ACC112 (cell line): ENCODE measurements at regions not wholly inside any gene's neighbourhood (a gene's known extent, or its start where the extent isn't known, plus 50 kb on each side); places are given as distances from the start of the nearest gene placed in this dataset.
A peak's percentile ranks its signal among the peaks of the same experiment; 100 is the strongest.

Experiments
- H2AFZ ChIP-seq: fragments of 200-600 bp; sonication (generic); one replicate; pipeline ENCODE4 v1.6.0; 2017; ENCODE audit warnings: antibody characterized with exemption, low read length; ENCODE audit not compliant: unreplicated experiment
- H3K27ac ChIP-seq: fragments of 200-600 bp; sonication (generic); 2 replicates; pipeline ENCODE4 v1.5.1; 2014; ENCODE audit warnings: low read depth, mild to moderate bottlenecking, antibody characterized with exemption, low read length, moderate library complexity
- H3K27me3 ChIP-seq: fragments of 200-600 bp; sonication (generic); 2 replicates; pipeline ENCODE4 v1.6.1; 2014; ENCODE audit warnings: mild to moderate bottlenecking, antibody characterized with exemption, low read length, moderate library complexity, mixed read lengths; ENCODE audit not compliant: insufficient read depth
- H3K36me3 ChIP-seq: fragments of 200-600 bp; sonication (generic); 2 replicates; pipeline ENCODE4 v1.6.1; 2016; ENCODE audit warnings: mild to moderate bottlenecking, antibody characterized with exemption, low read length, moderate library complexity, mixed read lengths; ENCODE audit not compliant: insufficient read depth
- H3K4me1 ChIP-seq: fragments of 200-600 bp; sonication (generic); one replicate; pipeline ENCODE4 v1.6.1; 2016; ENCODE audit warnings: low read length, mixed read lengths; ENCODE audit not compliant: insufficient read depth, unreplicated experiment, control insufficient read depth
- H3K4me3 ChIP-seq: fragments of 200-600 bp; sonication (generic); 2 replicates; pipeline ENCODE4 v1.5.1; 2014; ENCODE audit warnings: mild to moderate bottlenecking, low read depth, low read length
- H3K79me2 ChIP-seq: fragments of 200-600 bp; sonication (generic); one replicate; pipeline ENCODE4 v1.6.0; 2016; ENCODE audit warnings: low read length; ENCODE audit not compliant: control insufficient read depth, unreplicated experiment, insufficient read depth

DNA sequence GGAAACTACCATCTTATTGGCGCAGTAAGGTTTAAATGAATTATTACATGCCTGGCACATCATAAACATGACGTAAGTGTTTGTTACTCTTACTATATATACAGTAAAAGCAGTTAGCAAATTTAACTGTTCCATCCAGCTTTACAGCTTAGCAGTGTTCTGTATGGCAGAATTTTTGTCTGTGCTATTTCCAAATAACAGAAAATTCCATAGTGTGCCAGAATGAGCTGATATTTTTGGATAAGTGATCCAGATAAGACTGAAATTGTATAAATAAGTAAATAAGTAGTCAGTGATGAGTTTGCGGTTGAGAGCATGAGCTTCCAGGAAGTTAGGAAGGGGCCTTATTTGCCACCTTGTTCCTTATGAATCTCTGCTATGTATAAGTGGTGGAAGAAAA is 236.5 kb upstream of the SLC10A2 start:
- no peaks in the 10 kb centered on the region for H3K79me2 ChIP-seq
- no peaks in the 10 kb centered on the region for H3K36me3 ChIP-seq
- no peak overlapping the region for H3K27ac ChIP-seq
- no peaks in the 10 kb centered on the region for H3K27me3 ChIP-seq
- no peak overlapping the region for H2AFZ ChIP-seq
- no peaks in the 10 kb centered on the region for H3K4me1 ChIP-seq
- H3K4me3 ChIP-seq = no peak overlapping the region

DNA sequence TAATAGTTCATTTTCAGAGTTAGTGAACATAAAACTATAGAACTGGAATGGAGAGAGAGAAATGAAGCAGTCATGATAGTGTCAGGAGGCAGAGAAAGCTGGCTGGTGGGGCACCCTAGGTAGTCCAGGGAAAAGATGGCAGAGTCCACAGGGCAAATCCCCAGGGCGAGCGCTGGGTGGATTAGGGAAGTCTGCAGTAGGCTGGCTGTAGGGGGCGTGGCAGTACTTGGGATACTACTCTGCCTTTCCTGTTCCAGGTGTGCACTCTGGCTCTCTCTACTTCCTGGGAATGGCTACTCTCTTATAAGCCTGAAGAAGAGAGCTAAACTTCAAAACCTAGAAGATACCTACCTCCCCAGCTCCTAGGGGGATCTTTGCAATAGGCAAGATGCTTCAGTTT is 232.9 kb upstream of the SLC10A2 start:
- Histone ChIP-seq H2AFZ (no peak overlapping the region), H3K36me3 (no peaks in the 10 kb centered on the region), H3K27me3 (no peaks in the 10 kb centered on the region), H3K79me2 (no peaks in the 10 kb centered on the region), H3K4me1 (no peaks in the 10 kb centered on the region), H3K27ac (no peak overlapping the region), H3K4me3 (no peak overlapping the region)

DNA sequence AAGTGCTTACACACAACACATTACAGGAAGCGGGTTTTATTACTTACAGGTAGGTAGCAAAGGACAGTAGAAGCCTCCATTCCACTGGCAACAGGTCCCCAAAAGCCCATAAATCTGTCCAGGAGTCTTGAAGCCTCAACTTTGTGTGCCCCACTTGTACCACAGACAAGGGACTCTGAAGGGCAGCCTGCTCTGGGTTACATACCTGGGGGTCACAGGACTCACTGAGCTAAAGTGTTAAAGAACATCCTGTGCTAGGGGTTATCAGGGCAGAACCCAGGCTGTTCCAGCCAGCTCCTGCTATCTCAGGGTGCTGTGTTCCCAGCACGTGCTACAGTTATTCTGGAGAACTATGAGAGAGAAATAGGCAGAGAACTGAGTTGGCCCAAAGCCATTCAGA is 230.9 kb upstream of the SLC10A2 start:
- no peaks in the 10 kb centered on the region for H3K79me2 ChIP-seq
- no peak overlapping the region for H3K4me3 ChIP-seq
- H3K27ac ChIP-seq = no peak overlapping the region
- no peak overlapping the region for H2AFZ ChIP-seq
- H3K4me1 ChIP-seq = no peaks in the 10 kb centered on the region
- H3K36me3 ChIP-seq = no peaks in the 10 kb centered on the region
- H3K27me3 ChIP-seq = no peaks in the 10 kb centered on the region

DNA sequence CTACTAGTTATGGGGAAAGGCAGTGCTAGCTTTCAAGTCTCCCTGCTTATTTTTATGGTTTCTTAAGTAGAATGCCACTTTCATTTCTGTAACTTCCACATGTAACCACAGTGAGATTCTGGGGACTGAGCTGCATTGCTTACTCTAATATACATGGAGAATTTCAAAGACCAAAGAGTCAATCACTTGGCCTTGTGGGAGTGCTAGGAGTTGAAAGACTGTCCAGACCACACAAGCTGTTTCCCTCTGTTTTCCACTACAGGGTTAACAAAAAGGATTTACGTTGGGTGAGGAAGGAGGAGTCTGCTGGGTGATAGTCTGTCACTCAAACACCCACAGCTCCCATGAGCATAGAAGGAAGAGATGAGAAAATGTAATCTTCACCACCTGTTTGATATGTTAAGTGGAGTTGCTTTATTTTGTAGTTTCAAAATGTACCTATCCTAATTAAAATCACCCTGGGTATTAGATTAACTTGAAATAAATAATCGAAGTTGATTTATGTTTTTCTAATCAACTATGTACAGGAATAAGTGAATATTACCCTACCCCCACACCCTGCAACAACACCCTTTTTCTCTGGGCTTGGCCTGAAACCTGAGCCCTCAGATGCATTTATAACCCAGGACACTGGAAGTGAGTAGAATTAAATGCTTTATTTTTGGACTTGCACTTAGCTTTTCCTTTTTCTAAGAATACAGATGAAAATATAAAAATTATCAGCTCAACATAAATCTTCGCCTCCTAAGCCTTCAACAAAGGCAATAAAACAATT is 225.8 kb upstream of the SLC10A2 start:
- Histone ChIP-seq H3K4me3 (no peak overlapping the region), H3K36me3 (no peaks in the 10 kb centered on the region), H3K27ac (no peak overlapping the region), H3K79me2 (no peaks in the 10 kb centered on the region), H3K4me1 (no peaks in the 10 kb centered on the region), H2AFZ (no peak overlapping the region), H3K27me3 (no peaks in the 10 kb centered on the region)

DNA sequence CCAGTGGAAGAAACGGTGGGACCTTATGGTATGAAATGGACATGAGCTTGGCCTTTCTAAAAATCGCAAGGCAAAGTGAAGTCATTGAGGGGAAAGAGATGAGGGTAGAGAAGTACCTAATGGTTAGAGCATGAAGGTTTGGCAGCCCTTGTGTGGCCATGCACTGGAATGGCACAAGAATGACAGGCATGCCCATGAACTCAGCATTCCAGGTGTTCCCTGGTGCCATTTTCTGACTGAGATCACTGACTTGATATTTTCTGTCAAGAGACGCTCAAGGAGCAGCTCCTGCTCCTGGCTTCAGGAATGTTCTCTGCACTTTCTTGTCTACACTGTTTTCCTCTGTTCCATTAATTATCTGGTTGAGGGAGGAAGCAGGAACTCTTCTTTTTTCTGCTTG is 225.0 kb upstream of the SLC10A2 start:
- H3K36me3 ChIP-seq = no peaks in the 10 kb centered on the region
- H3K4me1 ChIP-seq = no peaks in the 10 kb centered on the region
- no peaks in the 10 kb centered on the region for H3K27me3 ChIP-seq
- no peak overlapping the region for H3K4me3 ChIP-seq
- no peak overlapping the region for H2AFZ ChIP-seq
- H3K27ac ChIP-seq = no peak overlapping the region
- H3K79me2 ChIP-seq = no peaks in the 10 kb centered on the region

DNA sequence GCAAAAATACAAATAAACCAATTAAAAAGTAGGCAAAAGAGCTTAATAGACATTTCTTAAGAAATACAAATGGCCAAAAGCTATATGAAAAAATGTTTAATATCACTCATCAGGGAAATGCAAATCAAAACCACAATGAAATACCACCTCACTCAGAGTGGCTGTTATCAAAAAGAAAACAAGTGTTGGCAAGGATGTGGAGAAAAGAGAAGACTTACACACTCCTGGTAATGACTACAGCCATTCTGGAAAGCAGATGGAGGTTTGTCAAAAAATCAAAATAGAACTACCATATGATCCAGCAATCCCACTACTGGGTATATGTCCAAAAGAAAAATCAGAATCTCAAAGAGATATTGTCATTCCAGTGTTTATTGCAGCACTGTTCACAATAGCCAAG is 223.5 kb upstream of the SLC10A2 start:
- H3K79me2 ChIP-seq = no peaks in the 10 kb centered on the region
- H3K4me3 ChIP-seq = no peak overlapping the region
- no peaks in the 10 kb centered on the region for H3K27me3 ChIP-seq
- no peaks in the 10 kb centered on the region for H3K36me3 ChIP-seq
- no peak overlapping the region for H3K27ac ChIP-seq
- H2AFZ ChIP-seq = no peak overlapping the region
- H3K4me1 ChIP-seq = no peaks in the 10 kb centered on the region

DNA sequence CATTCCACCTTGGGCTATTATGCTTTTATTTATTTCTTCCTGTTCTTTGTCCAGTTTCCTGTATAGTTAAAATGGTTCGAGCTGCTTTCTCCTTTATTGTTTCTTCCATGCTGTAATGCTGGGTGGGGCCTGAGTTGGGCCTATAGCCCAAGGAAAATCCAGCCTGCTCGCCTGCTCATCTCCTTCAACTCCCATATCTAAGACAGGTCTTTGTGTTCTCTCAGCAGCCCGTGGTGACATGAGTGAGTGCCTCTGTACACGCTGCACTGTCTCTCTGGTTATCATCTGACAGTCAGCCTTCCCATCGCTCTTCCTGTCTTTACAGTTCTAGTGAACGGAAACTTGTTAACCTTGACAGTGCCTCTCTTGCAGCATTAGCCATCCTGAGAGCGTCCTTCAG is 221.9 kb upstream of the SLC10A2 start:
- H3K27ac ChIP-seq = no peak overlapping the region
- H3K27me3 ChIP-seq = no peaks in the 10 kb centered on the region
- peaks cover 3% of the 10 kb centered on the region for H3K4me1 ChIP-seq
- no peaks in the 10 kb centered on the region for H3K36me3 ChIP-seq
- H2AFZ ChIP-seq = no peak overlapping the region
- H3K4me3 ChIP-seq = no peak overlapping the region
- H3K79me2 ChIP-seq = no peaks in the 10 kb centered on the region

DNA sequence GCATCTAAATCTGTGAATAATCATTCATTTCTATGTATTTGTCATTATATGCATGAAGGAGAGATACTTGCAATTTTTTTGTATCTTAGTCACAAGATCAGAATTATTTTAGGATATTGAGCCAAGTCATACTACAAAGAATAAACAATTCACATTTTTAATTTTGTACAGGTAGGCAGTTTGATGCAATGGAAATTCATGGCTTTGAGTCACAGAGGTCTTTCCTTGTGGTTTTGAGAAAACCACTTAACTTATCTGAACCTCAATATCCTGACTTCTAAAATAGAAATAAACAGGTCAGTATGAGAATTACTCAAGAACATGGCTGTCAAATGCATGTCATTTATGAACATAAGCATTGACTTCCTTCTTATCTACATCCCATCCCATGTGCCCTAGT is 221.4 kb upstream of the SLC10A2 start:
- no peak overlapping the region for H3K27ac ChIP-seq
- no peak overlapping the region for H2AFZ ChIP-seq
- H3K4me3 ChIP-seq = no peak overlapping the region
- H3K79me2 ChIP-seq = no peaks in the 10 kb centered on the region
- peaks cover 5% of the 10 kb centered on the region for H3K4me1 ChIP-seq
- H3K27me3 ChIP-seq = no peaks in the 10 kb centered on the region
- no peaks in the 10 kb centered on the region for H3K36me3 ChIP-seq

DNA sequence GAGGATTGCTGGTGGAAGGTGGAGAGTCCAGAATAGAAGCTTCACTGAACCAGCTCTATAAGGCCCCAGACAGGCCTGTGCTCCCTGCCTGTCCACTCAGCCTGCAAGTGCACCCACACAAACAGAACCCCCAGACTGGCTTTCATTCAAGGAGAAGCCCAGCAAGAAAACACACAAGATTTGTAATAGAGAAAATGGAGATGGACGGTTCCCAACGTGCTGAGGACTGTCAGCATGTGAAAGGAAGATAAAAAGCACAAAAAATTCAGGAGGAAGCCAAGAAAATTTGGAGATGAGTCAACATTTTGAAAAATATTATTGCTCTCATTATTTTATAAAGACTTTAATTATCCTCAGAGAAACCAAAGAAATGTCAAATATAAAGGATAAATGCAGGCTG is 218.2 kb upstream of the SLC10A2 start:
- Histone ChIP-seq H3K27me3 (no peaks in the 10 kb centered on the region), H3K36me3 (no peaks in the 10 kb centered on the region), H2AFZ (no peak overlapping the region), H3K27ac (no peak overlapping the region), H3K79me2 (no peaks in the 10 kb centered on the region), H3K4me3 (no peak overlapping the region), H3K4me1 (peaks cover 5% of the 10 kb centered on the region)

DNA sequence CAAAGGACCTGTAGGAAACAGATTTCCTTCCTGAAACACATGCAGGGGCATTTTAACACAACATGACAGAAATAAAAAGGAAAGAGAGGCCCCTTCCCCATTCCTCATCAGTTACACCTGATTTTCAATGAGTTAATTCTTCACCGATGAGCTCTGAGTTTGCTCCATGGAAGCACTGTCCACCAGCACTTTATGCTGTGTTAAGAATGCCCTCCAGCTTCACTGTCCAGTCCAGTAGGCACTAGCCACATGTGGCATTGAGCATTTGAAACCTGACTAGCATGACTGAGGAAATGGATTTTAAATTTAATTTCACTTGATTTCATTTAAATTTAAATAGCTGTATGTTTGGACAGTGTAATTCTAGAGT is 217.2 kb upstream of the SLC10A2 start:
- H3K27me3 ChIP-seq = no peaks in the 10 kb centered on the region
- no peaks in the 10 kb centered on the region for H3K36me3 ChIP-seq
- no peaks in the 10 kb centered on the region for H3K79me2 ChIP-seq
- peak overlapping the region; percentile 72; the same call in 1 of the 2 replicates for H3K27ac ChIP-seq
- H2AFZ ChIP-seq = no peak overlapping the region
- H3K4me1 ChIP-seq = peaks cover 5% of the 10 kb centered on the region
- no peak overlapping the region for H3K4me3 ChIP-seq

DNA sequence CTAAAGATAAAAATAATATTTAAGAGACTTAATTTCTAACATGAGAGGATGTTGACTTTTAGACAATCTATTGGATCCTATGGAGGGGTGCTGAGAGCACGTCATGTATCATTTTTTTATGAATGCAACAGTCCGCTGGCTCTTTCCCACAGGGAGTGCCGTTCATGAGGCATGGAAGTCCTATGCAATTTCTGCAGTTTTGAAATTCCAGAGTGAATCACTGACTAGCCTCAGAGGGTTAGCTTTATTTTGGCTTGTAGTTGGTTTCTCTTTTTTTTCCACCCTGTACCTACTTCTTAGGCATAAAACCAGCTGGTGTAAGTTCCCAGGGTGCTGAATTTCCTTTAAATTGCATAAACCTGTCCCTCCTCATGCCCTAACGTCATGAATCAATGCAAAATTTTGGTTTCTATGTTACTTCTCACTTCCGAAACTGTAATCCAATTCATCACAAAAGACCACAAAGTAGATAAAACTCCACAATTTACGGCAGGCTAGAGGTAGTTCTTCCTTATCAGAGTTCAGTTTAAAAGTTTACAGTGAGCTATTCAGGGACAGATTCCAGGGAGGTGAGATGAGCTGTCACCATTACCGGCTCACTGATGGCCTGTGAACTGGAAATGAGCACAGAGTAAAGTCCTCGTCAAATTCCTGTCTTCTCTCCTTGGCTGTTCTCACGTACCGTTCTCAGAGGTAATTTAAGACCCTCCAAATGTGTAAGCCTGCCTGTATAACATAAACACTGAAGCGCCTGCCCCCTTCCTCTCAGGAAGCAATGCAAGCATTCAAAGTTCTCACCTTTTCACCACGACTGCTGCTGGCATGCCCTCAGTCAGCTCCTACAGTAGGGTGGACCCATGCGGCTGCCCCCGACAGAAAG is 216.6 kb upstream of the SLC10A2 start:
- Histone ChIP-seq H3K27me3 (no peaks in the 10 kb centered on the region), H3K79me2 (no peaks in the 10 kb centered on the region), H3K4me3 (peak overlapping the region; percentile 53), H3K4me1 (peaks cover 5% of the 10 kb centered on the region), H2AFZ (peak overlapping the region; percentile 48), H3K27ac (peak overlapping the region; percentile 72), H3K36me3 (no peaks in the 10 kb centered on the region)
